HEK293 (cell line): ENCODE measurements at regions not wholly inside any gene's neighbourhood (a gene's known extent, or its start where the extent isn't known, plus 50 kb on each side); places are given as distances from the start of the nearest gene placed in this dataset.

Source experiments
- CTCF ChIA-PET: fragments of 350-600 bp; formaldehyde crosslinking; extraction: SDS; loops from one replicate; lab custom pipeline; 2021; ENCODE audit warnings: antibody characterized with exemption; lab: Yijun Ruan, JAX
- POLR2A ChIA-PET: fragments of 300-600 bp; formaldehyde crosslinking; extraction: SDS; loops from one replicate; lab custom pipeline; 2020; ENCODE audit warnings: antibody characterized with exemption, inconsistent platforms; lab: Yijun Ruan, JAX
- H3K27ac ChIP-seq: fragments of 200-500 bp; sonication (Bioruptor generic); 2 replicates; pipeline ENCODE4 v1.5.1; 2014; ENCODE audit warnings: low read depth, low read length, control low read depth, inconsistent platforms; ENCODE audit errors: extremely low read depth
- H3K36me3 ChIP-seq, 2 experiments: fragments of 200-500 bp in 1 of 2; sonication (Bioruptor generic) in 1 of 2; 1 replicate in 1 of 2; 2 replicates in 1 of 2; pipeline ENCODE4 v1.5.1; 2014 to 2017; ENCODE audit warnings: inconsistent platforms in 2 of 2, low read length in 2 of 2; ENCODE audit not compliant: control insufficient read depth in 2 of 2, insufficient read depth in 1 of 2
- H3K4me1 ChIP-seq: fragments of 200-500 bp; sonication (Bioruptor generic); 2 replicates; pipeline ENCODE4 v1.5.1; 2014; ENCODE audit warnings: mild to moderate bottlenecking, low read length, inconsistent platforms; ENCODE audit not compliant: control insufficient read depth, insufficient read depth
- H3K4me3 ChIP-seq: 2 replicates; pipeline ENCODE4 v1.5.1; 2011; ENCODE audit warnings: low read depth, mild to moderate bottlenecking, control low read depth, low read length, moderate library complexity
- H3K9me3 ChIP-seq: fragments of 200-500 bp; sonication (Bioruptor generic); 2 replicates; pipeline ENCODE4 v1.5.1; 2014; ENCODE audit warnings: low read depth, low read length, inconsistent platforms; ENCODE audit not compliant: control insufficient read depth, insufficient read depth
- CTCF ChIP-seq: fragments of 450-650 bp; formaldehyde crosslinking; IDR thresholded peaks from 2 replicates; pipeline ENCODE4 v1.5.1; 2016; ENCODE audit warnings: missing biosample characterization, missing genetic modification characterization
- FEZF1 ChIP-seq: fragments of 450-650 bp; formaldehyde crosslinking; IDR thresholded peaks from 2 replicates; pipeline ENCODE4 v1.5.1; 2016; ENCODE audit warnings: missing biosample characterization, missing genetic modification characterization
- SP7 ChIP-seq: fragments of 450-650 bp; formaldehyde crosslinking; IDR thresholded peaks from 2 replicates; pipeline ENCODE4 v1.5.1; 2016; ENCODE audit warnings: missing biosample characterization, missing genetic modification characterization
- TRIM28 ChIP-seq: IDR thresholded peaks from 2 replicates; pipeline ENCODE4 v1.6.1; 2011; ENCODE audit warnings: low read length, control low read depth, borderline replicate concordance
- YY2 ChIP-seq: fragments of 450-650 bp; formaldehyde crosslinking; IDR thresholded peaks from 2 replicates; pipeline ENCODE4 v1.5.1; 2016; ENCODE audit warnings: missing biosample characterization, missing genetic modification characterization
- ZNF121 ChIP-seq: fragments of 450-650 bp; formaldehyde crosslinking; IDR thresholded peaks from 2 replicates; pipeline ENCODE4 v1.5.1; 2016; ENCODE audit warnings: missing biosample characterization, missing genetic modification characterization
- ZNF501 ChIP-seq: fragments of 450-650 bp; formaldehyde crosslinking; IDR thresholded peaks from 2 replicates; pipeline ENCODE4 v1.5.1; 2016; ENCODE audit warnings: missing biosample characterization, missing genetic modification characterization
- ZNF548 ChIP-seq: fragments of 450-650 bp; formaldehyde crosslinking; IDR thresholded peaks from 2 replicates; pipeline ENCODE4 v1.5.1; 2016; ENCODE audit warnings: missing biosample characterization, missing genetic modification characterization
- ZNF580 ChIP-seq: fragments of 450-650 bp; formaldehyde crosslinking; IDR thresholded peaks from 2 replicates; pipeline ENCODE4 v1.5.1; 2016; ENCODE audit warnings: missing biosample characterization, missing genetic modification characterization
- TF ChIP-seq, protein P1 (sequence below): fragments of 450-650 bp; formaldehyde crosslinking; IDR thresholded peaks from 2 replicates; pipeline ENCODE4 v1.5.1; 2016; ENCODE audit warnings: missing biosample characterization, missing genetic modification characterization
- TF ChIP-seq, protein P2 (sequence below): fragments of 450-650 bp; formaldehyde crosslinking; IDR thresholded peaks from 2 replicates; pipeline ENCODE4 v1.5.1; 2016; ENCODE audit warnings: missing biosample characterization, missing genetic modification characterization
- TF ChIP-seq, protein P3 (sequence below): fragments of 450-650 bp; formaldehyde crosslinking; IDR thresholded peaks from 2 replicates; pipeline ENCODE4 v1.5.1; 2016; ENCODE audit warnings: missing biosample characterization, missing genetic modification characterization, borderline replicate concordance
- TF ChIP-seq, protein P4 (sequence below): fragments of 450-650 bp; formaldehyde crosslinking; IDR thresholded peaks from 2 replicates; pipeline ENCODE4 v1.5.1; 2016; ENCODE audit warnings: missing biosample characterization, missing genetic modification characterization

GRCh38 chr4:44804301-44804700 is 77.9 kb upstream of the GNPDA2 start (continued):
- TF ChIP-seq CTCF (no peak), YY2 (tag by site-specific recombination) (no peak)
- TF ChIP-seq, protein P1, sequence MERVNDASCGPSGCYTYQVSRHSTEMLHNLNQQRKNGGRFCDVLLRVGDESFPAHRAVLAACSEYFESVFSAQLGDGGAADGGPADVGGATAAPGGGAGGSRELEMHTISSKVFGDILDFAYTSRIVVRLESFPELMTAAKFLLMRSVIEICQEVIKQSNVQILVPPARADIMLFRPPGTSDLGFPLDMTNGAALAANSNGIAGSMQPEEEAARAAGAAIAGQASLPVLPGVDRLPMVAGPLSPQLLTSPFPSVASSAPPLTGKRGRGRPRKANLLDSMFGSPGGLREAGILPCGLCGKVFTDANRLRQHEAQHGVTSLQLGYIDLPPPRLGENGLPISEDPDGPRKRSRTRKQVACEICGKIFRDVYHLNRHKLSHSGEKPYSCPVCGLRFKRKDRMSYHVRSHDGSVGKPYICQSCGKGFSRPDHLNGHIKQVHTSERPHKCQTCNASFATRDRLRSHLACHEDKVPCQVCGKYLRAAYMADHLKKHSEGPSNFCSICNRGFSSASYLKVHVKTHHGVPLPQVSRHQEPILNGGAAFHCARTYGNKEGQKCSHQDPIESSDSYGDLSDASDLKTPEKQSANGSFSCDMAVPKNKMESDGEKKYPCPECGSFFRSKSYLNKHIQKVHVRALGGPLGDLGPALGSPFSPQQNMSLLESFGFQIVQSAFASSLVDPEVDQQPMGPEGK (tag by site-specific recombination), result no peak

GRCh38 chr4:44801384-44801783 is 75.0 kb upstream of the GNPDA2 start:
- ChIA-PET POLR2A (no interaction called here), CTCF (no interaction called here)
- Histone ChIP-seq H3K4me1 (no peaks in the 10 kb centered on the region), H3K27ac (no peak overlapping the region), H3K36me3 (no peaks in the 10 kb centered on the region), H3K9me3 (no peaks in the 10 kb centered on the region), H3K4me3 (no peak overlapping the region)
- TF ChIP-seq ZNF548, result no peak
- TF ChIP-seq FEZF1 (tag by site-specific recombination), result no peak
- no peak for TF ChIP-seq SP7 (tag by site-specific recombination)
- TF ChIP-seq, protein P2, sequence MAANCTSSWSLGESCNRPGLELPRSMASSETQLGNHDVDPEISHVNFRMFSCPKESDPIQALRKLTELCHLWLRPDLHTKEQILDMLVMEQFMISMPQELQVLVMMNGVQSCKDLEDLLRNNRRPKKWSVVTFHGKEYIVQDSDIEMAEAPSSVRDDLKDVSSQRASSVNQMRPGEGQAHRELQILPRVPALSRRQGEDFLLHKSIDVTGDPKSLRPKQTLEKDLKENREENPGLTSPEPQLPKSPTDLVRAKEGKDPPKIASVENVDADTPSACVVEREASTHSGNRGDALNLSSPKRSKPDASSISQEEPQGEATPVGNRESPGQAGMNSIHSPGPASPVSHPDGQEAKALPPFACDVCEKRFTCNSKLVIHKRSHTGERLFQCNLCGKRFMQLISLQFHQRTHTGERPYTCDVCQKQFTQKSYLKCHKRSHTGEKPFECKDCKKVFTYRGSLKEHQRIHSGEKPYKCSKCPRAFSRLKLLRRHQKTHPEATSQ (tag by site-specific recombination), result no peak

DNA sequence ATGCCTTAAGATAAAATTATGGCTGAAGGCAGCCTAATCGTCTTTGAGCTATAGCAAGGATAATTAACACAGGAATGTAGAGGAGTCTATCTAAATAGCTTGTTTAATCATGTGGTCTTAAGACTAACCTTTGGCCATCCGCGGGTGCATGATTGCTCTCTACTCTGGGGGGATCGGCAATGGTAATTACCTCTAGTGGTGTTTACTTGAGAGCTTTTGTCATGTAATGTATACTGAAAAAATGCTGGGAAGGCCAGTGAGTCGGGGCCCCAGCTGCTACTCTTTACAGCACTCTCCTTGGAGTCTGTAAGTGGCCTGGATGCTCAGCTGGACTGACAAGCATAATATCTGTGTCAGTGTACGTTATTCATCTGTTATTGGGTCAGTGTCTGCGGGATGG is 65.5 kb upstream of the GNPDA2 start:
- Histone ChIP-seq H3K4me1 (no peaks in the 10 kb centered on the region), H3K4me3 (no peak overlapping the region), H3K36me3 (no peaks in the 10 kb centered on the region), H3K9me3 (no peaks in the 10 kb centered on the region), H3K27ac (no peak overlapping the region)
- POLR2A ChIA-PET, result no interaction called here
- CTCF ChIA-PET, result no interaction called here
- no peak for TF ChIP-seq ZNF580 (tag by site-specific recombination)
- TF ChIP-seq TRIM28, result peak; percentile 45; the same call in 1 of the 2 replicates
- no peak for TF ChIP-seq ZNF121 (tag by site-specific recombination)

DNA sequence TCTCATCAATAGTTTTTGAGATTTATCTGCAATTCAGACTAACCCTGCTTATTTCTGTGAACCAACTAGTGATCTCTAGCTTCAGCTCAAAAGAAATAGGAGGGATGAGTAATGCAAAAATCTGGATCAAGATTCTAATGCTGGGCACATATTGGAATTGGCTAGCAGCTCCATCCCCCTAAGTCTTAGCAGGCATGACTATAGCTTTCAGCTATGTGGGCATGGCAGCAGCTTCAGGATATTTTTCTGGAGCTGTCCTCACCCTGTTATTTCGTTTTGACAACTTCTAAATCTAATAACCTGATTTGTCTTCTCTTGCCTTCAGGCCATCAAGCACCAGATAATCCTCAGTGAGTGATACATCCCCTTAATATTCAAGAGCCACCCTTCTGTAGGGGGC is 50.8 kb upstream of the GNPDA2 start:
- Histone ChIP-seq H3K36me3 (no peaks in the 10 kb centered on the region), H3K27ac (no peak overlapping the region), H3K9me3 (no peaks in the 10 kb centered on the region), H3K4me1 (no peaks in the 10 kb centered on the region), H3K4me3 (no peak overlapping the region)
- CTCF ChIA-PET, result no interaction called here
- TF ChIP-seq, protein P3, sequence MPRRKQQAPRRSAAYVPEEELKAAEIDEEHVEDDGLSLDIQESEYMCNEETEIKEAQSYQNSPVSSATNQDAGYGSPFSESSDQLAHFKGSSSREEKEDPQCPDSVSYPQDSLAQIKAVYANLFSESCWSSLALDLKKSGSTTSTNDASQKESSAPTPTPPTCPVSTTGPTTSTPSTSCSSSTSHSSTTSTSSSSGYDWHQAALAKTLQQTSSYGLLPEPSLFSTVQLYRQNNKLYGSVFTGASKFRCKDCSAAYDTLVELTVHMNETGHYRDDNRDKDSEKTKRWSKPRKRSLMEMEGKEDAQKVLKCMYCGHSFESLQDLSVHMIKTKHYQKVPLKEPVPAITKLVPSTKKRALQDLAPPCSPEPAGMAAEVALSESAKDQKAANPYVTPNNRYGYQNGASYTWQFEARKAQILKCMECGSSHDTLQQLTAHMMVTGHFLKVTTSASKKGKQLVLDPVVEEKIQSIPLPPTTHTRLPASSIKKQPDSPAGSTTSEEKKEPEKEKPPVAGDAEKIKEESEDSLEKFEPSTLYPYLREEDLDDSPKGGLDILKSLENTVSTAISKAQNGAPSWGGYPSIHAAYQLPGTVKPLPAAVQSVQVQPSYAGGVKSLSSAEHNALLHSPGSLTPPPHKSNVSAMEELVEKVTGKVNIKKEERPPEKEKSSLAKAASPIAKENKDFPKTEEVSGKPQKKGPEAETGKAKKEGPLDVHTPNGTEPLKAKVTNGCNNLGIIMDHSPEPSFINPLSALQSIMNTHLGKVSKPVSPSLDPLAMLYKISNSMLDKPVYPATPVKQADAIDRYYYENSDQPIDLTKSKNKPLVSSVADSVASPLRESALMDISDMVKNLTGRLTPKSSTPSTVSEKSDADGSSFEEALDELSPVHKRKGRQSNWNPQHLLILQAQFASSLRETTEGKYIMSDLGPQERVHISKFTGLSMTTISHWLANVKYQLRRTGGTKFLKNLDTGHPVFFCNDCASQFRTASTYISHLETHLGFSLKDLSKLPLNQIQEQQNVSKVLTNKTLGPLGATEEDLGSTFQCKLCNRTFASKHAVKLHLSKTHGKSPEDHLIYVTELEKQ (tag by site-specific recombination), result no peak
- TF ChIP-seq, protein P4, sequence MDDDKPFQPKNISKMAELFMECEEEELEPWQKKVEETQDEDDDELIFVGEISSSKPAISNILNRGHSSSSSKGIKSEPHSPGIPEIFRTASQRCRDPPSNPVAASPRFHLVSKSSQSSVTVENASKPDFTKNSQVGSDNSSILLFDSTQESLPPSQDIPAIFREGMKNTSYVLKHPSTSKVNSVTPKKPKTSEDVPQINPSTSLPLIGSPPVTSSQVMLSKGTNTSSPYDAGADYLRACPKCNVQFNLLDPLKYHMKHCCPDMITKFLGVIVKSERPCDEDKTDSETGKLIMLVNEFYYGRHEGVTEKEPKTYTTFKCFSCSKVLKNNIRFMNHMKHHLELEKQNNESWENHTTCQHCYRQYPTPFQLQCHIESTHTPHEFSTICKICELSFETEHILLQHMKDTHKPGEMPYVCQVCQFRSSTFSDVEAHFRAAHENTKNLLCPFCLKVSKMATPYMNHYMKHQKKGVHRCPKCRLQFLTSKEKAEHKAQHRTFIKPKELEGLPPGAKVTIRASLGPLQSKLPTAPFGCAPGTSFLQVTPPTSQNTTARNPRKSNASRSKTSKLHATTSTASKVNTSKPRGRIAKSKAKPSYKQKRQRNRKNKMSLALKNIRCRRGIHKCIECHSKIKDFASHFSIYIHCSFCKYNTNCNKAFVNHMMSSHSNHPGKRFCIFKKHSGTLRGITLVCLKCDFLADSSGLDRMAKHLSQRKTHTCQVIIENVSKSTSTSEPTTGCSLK (tag by site-specific recombination), result no peak
- TF ChIP-seq ZNF501 (tag by site-specific recombination), result no peak
- no peak for TF ChIP-seq SP7 (tag by site-specific recombination)
- POLR2A ChIA-PET, result no interaction called here
